ENCODE measurements at regions not wholly inside any gene's neighbourhood (a gene's known extent, or its start where the extent isn't known, plus 50 kb on each side); places are given as distances from the start of the nearest gene placed in this dataset.
A peak's percentile ranks its signal among the peaks of the same experiment; 100 is the strongest.

- H2AFZ ChIP-seq, result no peak overlapping the region
- TF ChIP-seq, protein P1, sequence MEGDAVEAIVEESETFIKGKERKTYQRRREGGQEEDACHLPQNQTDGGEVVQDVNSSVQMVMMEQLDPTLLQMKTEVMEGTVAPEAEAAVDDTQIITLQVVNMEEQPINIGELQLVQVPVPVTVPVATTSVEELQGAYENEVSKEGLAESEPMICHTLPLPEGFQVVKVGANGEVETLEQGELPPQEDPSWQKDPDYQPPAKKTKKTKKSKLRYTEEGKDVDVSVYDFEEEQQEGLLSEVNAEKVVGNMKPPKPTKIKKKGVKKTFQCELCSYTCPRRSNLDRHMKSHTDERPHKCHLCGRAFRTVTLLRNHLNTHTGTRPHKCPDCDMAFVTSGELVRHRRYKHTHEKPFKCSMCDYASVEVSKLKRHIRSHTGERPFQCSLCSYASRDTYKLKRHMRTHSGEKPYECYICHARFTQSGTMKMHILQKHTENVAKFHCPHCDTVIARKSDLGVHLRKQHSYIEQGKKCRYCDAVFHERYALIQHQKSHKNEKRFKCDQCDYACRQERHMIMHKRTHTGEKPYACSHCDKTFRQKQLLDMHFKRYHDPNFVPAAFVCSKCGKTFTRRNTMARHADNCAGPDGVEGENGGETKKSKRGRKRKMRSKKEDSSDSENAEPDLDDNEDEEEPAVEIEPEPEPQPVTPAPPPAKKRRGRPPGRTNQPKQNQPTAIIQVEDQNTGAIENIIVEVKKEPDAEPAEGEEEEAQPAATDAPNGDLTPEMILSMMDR (IDR thresholded peaks at IDR 0.05), result no peak
These were observed 55.9 kb upstream of the BCL6 start for GRCh38 chr3:187801152-187801551.

GRCh38 chr3:187802203-187802927, 57.1 kb upstream of the BCL6 start:
- Histone ChIP-seq H3K9me3 (ENCODE audit: control insufficient read depth, low read length) (no peaks in the 10 kb centered on the region), H3K36me3 (ENCODE audit: control insufficient read depth, insufficient read depth, low read length) (no peaks in the 10 kb centered on the region), H3K27me3 (ENCODE audit: control insufficient read depth, insufficient read depth, low read length) (no peaks in the 10 kb centered on the region), H3K4me2 (ENCODE audit: low read length) (no peak overlapping the region), H3K9ac (no peak overlapping the region), H3K79me2 (no peaks in the 10 kb centered on the region), H2AFZ (no peak overlapping the region), H3K4me3 (ENCODE audit: low read depth, low read length) (no peak overlapping the region), H3K27ac (no peak overlapping the region), H3K4me1 (no peaks in the 10 kb centered on the region)
- TF ChIP-seq, protein P1 (IDR thresholded peaks at IDR 0.05), result no peak

More at GRCh38 chr3:187801152-187801551, 55.9 kb upstream of the BCL6 start:
- Histone ChIP-seq H3K27ac (no peak overlapping the region), H3K36me3 (ENCODE audit: control insufficient read depth, insufficient read depth, low read length) (no peaks in the 10 kb centered on the region), H3K27me3 (ENCODE audit: control insufficient read depth, insufficient read depth, low read length) (no peaks in the 10 kb centered on the region), H3K9me3 (ENCODE audit: control insufficient read depth, low read length) (no peaks in the 10 kb centered on the region), H3K4me3 (ENCODE audit: low read depth, low read length) (no peak overlapping the region), H3K9ac (no peak overlapping the region), H3K79me2 (no peaks in the 10 kb centered on the region), H3K4me2 (ENCODE audit: low read length) (no peak overlapping the region), H3K4me1 (no peaks in the 10 kb centered on the region)

DNA sequence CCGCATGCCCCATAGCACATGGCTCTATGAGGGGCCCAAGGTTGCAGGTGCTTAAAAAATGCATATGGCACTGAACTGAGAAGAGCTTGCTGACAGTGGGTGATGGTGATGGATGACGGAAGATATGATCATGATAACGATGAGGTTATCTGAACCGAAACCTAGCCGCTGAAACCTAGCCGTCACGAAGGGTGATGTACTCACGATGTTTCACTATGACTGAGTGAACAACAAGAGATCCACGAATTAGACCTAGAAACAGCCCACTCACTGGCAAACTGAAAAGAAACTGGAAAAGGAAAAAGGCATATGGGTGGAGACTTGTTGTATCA, 57.6 kb upstream of the BCL6 start:
- H3K9me3 ChIP-seq (ENCODE audit: control insufficient read depth, low read length), result no peaks in the 10 kb centered on the region
- no peaks in the 10 kb centered on the region for H3K36me3 ChIP-seq (ENCODE audit: control insufficient read depth, insufficient read depth, low read length)
- H3K27ac ChIP-seq, result no peak overlapping the region
- H3K4me2 ChIP-seq (ENCODE audit: low read length), result no peak overlapping the region
- TF ChIP-seq, protein P1 (IDR thresholded peaks at IDR 0.05), result no peak
- no peaks in the 10 kb centered on the region for H3K79me2 ChIP-seq
- no peak overlapping the region for H3K9ac ChIP-seq
- H3K4me3 ChIP-seq (ENCODE audit: low read depth, low read length), result no peak overlapping the region
- H3K27me3 ChIP-seq (ENCODE audit: control insufficient read depth, insufficient read depth, low read length), result no peaks in the 10 kb centered on the region
- no peaks in the 10 kb centered on the region for H3K4me1 ChIP-seq
- H2AFZ ChIP-seq, result peak overlapping the region; percentile 16

DNA sequence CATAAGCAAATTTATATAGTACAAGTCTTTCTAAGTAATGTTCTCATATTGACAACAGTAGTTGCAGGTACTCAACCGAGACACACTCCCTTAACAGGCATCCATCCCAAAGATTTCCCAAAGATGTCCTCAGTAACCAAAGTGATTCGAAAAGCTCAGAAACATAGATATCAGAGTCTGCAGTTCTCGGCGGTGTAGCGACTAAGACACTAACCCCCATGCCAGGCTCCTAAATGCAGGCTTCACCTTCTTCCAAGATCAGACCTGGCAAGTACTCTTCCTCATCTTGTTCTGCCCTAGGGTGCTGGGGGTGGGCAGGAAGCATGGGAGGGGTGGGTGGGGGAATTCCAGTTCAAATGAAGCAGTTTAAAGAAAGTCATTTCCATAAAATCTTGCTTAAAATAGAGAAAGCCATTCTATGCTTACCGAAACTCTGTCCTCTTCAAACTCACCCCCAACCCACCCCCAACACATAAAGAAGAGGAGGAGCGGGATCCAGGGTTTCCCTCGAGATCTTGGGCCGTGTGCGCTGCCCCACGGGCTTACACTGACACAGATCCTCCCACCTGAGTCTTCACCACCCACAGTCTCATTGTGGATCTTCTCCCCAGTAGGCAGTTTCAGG, 59.0 kb upstream of the BCL6 start:
- Histone ChIP-seq H3K9ac (no peak overlapping the region), H3K4me2 (ENCODE audit: low read length) (no peak overlapping the region), H3K27ac (no peak overlapping the region), H3K27me3 (ENCODE audit: control insufficient read depth, insufficient read depth, low read length) (no peaks in the 10 kb centered on the region), H3K9me3 (ENCODE audit: control insufficient read depth, low read length) (no peaks in the 10 kb centered on the region), H2AFZ (no peak overlapping the region), H3K79me2 (no peaks in the 10 kb centered on the region), H3K4me1 (no peaks in the 10 kb centered on the region), H3K4me3 (ENCODE audit: low read depth, low read length) (no peak overlapping the region), H3K36me3 (ENCODE audit: control insufficient read depth, insufficient read depth, low read length) (no peaks in the 10 kb centered on the region)
- TF ChIP-seq, protein P1 (IDR thresholded peaks at IDR 0.05), result no peak

DNA sequence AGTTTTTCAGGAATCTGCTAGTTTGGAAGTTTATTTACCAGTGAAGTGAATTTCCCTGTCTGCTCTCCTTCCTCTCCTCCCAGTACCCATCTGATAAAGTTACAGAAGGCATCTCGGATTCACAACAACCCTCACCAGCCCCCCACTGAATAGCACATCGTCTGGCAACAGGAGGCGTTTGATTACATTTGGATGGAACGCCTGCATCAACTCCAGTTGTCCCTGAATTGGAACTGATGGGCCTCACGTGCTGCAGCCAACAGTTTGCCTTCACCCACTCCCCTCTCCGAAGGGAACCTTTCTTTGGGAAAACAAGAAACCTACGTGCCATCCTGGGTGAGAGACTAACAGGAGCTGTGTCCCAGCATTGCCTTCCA, 59.5 kb upstream of the BCL6 start:
- TF ChIP-seq, protein P1 (IDR thresholded peaks at IDR 0.05), result no peak
- Histone ChIP-seq H3K9ac (no peak overlapping the region), H3K4me1 (peaks cover under 1% of the 10 kb centered on the region), H3K4me3 (ENCODE audit: low read depth, low read length) (no peak overlapping the region), H3K36me3 (ENCODE audit: control insufficient read depth, insufficient read depth, low read length) (no peaks in the 10 kb centered on the region), H3K79me2 (no peaks in the 10 kb centered on the region), H3K27me3 (ENCODE audit: control insufficient read depth, insufficient read depth, low read length) (no peaks in the 10 kb centered on the region), H2AFZ (no peak overlapping the region), H3K4me2 (ENCODE audit: low read length) (no peak overlapping the region), H3K9me3 (ENCODE audit: control insufficient read depth, low read length) (no peaks in the 10 kb centered on the region), H3K27ac (no peak overlapping the region)
